ENCODE measurements at regions not wholly inside any gene's neighbourhood (a gene's known extent, or its start where the extent isn't known, plus 50 kb on each side); places are given as distances from the start of the nearest gene placed in this dataset.

DNA sequence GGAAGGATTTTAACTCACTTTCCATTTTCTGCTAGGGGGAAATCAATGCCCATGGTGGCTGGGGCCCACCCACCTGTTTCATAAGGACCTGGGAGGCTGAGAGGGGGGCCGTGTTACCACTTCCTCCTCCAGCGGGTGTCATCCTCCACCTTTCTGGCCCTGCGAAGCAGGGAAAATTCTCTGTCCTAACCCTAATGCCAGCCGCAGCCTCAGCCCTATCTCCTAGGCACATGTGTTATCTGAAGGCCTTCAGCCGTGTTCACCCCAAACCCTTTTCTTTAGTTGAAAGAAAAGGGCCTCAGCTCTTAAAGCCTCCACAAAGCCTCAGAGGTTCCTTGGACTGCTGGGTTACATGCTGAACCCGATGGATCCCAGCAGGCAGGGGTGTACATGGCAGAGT is 55.4 kb upstream of the NECTIN1 start:
- Histone ChIP-seq H3K4me1 (ENCODE audit: control insufficient read depth, low read length) (no peaks in the 10 kb centered on the region), H3F3A (ENCODE audit: control insufficient read depth, insufficient read depth) (no peaks in the 10 kb centered on the region), H3K4me2 (ENCODE audit: low read length) (no peak overlapping the region), H3K9me2 (replicated peaks; ENCODE audit: control insufficient read depth, low read length) (no peaks in the 10 kb centered on the region), H3K27me3 (ENCODE audit: control insufficient read depth, low read length) (peaks cover 9% of the 10 kb centered on the region), H3K79me2 (ENCODE audit: control insufficient read depth, low read length) (no peaks in the 10 kb centered on the region), H3K27ac (ENCODE audit: low read depth, low read length) (no peak overlapping the region), H4K20me1 (ENCODE audit: control insufficient read depth, insufficient read depth, low read depth, low read length) (no peaks in the 10 kb centered on the region; the same call in 1 of the 2 replicates), H3K9me3 (ENCODE audit: control insufficient read depth, insufficient read depth, low read length) (no peaks in the 10 kb centered on the region), H3K36me3 (ENCODE audit: control insufficient read depth, low read length) (no peaks in the 10 kb centered on the region), H3K4me3 (ENCODE audit: low read length) (no peak overlapping the region)
- TF ChIP-seq, protein P1, sequence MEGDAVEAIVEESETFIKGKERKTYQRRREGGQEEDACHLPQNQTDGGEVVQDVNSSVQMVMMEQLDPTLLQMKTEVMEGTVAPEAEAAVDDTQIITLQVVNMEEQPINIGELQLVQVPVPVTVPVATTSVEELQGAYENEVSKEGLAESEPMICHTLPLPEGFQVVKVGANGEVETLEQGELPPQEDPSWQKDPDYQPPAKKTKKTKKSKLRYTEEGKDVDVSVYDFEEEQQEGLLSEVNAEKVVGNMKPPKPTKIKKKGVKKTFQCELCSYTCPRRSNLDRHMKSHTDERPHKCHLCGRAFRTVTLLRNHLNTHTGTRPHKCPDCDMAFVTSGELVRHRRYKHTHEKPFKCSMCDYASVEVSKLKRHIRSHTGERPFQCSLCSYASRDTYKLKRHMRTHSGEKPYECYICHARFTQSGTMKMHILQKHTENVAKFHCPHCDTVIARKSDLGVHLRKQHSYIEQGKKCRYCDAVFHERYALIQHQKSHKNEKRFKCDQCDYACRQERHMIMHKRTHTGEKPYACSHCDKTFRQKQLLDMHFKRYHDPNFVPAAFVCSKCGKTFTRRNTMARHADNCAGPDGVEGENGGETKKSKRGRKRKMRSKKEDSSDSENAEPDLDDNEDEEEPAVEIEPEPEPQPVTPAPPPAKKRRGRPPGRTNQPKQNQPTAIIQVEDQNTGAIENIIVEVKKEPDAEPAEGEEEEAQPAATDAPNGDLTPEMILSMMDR (IDR thresholded peaks at IDR 0.05; ENCODE audit: low read depth, low read length, poor library complexity, severe bottlenecking): no peak
- TF ChIP-seq EZH2phosphoT487 (IDR thresholded peaks at IDR 0.05; ENCODE audit: borderline replicate concordance, low read length): no peak

DNA sequence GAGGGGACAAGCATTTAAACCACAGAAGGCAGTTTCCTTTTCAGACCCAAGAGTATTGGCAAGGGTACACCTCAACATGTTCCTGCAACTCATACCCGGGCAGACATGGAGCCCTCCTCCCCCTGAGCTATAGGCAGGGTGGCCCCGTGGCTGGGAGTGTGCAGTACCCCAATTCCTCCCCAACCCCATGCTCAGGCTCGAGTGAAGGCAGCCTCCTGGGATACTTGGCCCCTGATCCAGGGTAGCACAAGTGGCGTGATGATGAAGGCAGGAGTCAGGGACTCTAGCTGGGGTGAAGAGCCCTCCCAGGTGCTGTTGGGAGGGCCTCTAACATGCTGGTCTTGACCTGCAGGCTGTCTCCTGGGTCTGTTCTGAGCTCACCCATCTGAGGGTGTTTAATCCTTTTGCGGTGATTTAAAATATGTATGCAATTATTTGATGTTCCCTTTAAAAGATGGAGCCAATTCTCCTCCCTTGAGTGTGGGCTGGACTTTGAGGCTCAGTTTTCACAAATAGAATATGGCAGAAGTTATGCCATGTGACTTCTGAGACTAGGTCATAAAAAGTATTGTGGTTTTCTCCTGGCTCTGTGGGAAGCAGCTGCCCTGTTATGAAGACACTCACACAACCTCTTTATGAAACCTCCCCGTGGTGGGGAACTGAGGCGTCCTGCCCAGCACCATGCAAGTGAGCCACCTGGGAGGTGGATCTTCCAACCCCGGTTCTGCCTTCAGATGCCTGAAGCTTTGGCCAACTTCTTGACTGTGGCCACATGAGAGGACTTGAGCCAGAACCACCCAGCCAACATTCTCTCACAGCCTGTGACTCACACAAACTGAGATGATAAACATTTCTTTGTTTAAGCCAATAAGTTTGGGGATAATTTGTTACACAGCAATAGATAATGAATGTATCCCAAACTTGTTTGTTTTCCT is 54.7 kb upstream of the NECTIN1 start:
- Histone ChIP-seq H3K79me2 (ENCODE audit: control insufficient read depth, low read length) (no peaks in the 10 kb centered on the region), H4K20me1 (ENCODE audit: control insufficient read depth, insufficient read depth, low read depth, low read length) (no peaks in the 10 kb centered on the region; the same call in none of the 2 replicates), H3K9me3 (ENCODE audit: control insufficient read depth, insufficient read depth, low read length) (no peaks in the 10 kb centered on the region), H3K4me1 (ENCODE audit: control insufficient read depth, low read length) (no peaks in the 10 kb centered on the region), H3F3A (ENCODE audit: control insufficient read depth, insufficient read depth) (no peaks in the 10 kb centered on the region), H3K4me3 (ENCODE audit: low read length) (no peak overlapping the region), H3K9me2 (replicated peaks; ENCODE audit: control insufficient read depth, low read length) (no peaks in the 10 kb centered on the region), H3K36me3 (ENCODE audit: control insufficient read depth, low read length) (no peaks in the 10 kb centered on the region), H3K27me3 (ENCODE audit: control insufficient read depth, low read length) (peaks cover 9% of the 10 kb centered on the region), H3K27ac (ENCODE audit: low read depth, low read length) (no peak overlapping the region), H3K4me2 (ENCODE audit: low read length) (no peak overlapping the region)
- TF ChIP-seq, protein P1 (IDR thresholded peaks at IDR 0.05; ENCODE audit: low read depth, low read length, poor library complexity, severe bottlenecking): no peak
- no peak for TF ChIP-seq EZH2phosphoT487 (IDR thresholded peaks at IDR 0.05; ENCODE audit: borderline replicate concordance, low read length)

DNA sequence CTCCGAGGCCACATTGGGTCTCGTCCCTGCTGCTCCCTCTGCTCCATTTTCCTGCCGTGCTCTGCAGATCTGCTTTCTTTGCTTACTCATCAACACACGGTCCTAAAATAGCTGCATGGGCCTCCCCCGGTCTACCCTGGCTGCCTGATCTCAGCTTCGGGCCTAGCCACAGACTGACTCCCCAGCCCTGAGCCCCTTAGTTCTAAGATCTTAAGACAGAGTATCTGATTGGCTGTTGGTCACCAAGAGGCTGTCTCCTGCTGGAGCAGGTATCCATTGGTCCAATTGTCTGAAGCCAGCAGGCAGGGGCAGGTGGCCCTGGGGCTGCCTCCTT is 53.7 kb upstream of the NECTIN1 start:
- Histone ChIP-seq H3K9me3 (ENCODE audit: control insufficient read depth, insufficient read depth, low read length) (no peaks in the 10 kb centered on the region), H3F3A (ENCODE audit: control insufficient read depth, insufficient read depth) (no peaks in the 10 kb centered on the region), H4K20me1 (ENCODE audit: control insufficient read depth, insufficient read depth, low read depth, low read length) (no peaks in the 10 kb centered on the region; the same call in none of the 2 replicates), H3K4me1 (ENCODE audit: control insufficient read depth, low read length) (no peaks in the 10 kb centered on the region), H3K27me3 (ENCODE audit: control insufficient read depth, low read length) (peaks cover 9% of the 10 kb centered on the region), H3K9me2 (replicated peaks; ENCODE audit: control insufficient read depth, low read length) (no peaks in the 10 kb centered on the region), H3K79me2 (ENCODE audit: control insufficient read depth, low read length) (no peaks in the 10 kb centered on the region), H3K36me3 (ENCODE audit: control insufficient read depth, low read length) (no peaks in the 10 kb centered on the region), H3K4me2 (ENCODE audit: low read length) (no peak overlapping the region), H3K27ac (ENCODE audit: low read depth, low read length) (no peak overlapping the region), H3K4me3 (ENCODE audit: low read length) (no peak overlapping the region)
- TF ChIP-seq, protein P1 (IDR thresholded peaks at IDR 0.05; ENCODE audit: low read depth, low read length, poor library complexity, severe bottlenecking): no peak
- TF ChIP-seq EZH2phosphoT487 (IDR thresholded peaks at IDR 0.05; ENCODE audit: borderline replicate concordance, low read length): no peak
